Progenitor cell of endocrine pancreas (in vitro differentiated cells): ENCODE measurements at regions not wholly inside any gene's neighbourhood (a gene's known extent, or its start where the extent isn't known, plus 50 kb on each side); places are given as distances from the start of the nearest gene placed in this dataset.
"Not testable (repeated sequence)": the region's sequence is repeated elsewhere in the genome, so short reads cannot be mapped to it uniquely, and the experiment has no call there.

Source experiments
- DNase-seq: peaks from one replicate; pipeline ENCODE4 v3.0.0; 2021; ENCODE audit warnings: low spot score; ENCODE audit not compliant: unreplicated experiment
- H3K27ac Mint-ChIP-seq: 2 replicates; pipeline ENCODE4 v1.8.0; 2021; ENCODE audit warnings: mild to moderate bottlenecking, moderate library complexity, mixed read lengths
- H3K27me3 Mint-ChIP-seq: 2 replicates; pipeline ENCODE4 v1.8.0; 2021; ENCODE audit warnings: mixed read lengths
- H3K36me3 Mint-ChIP-seq: 2 replicates; pipeline ENCODE4 v1.8.0; 2022; ENCODE audit warnings: mixed read lengths; ENCODE audit not compliant: insufficient read depth
- H3K4me1 Mint-ChIP-seq: 2 replicates; pipeline ENCODE4 v1.8.0; 2021; ENCODE audit warnings: low read depth, mixed read lengths
- H3K4me3 Mint-ChIP-seq: 2 replicates; pipeline ENCODE4 v1.8.0; 2021; ENCODE audit warnings: low read depth, mild to moderate bottlenecking, moderate library complexity, mixed read lengths
- H3K9me3 Mint-ChIP-seq: 2 replicates; pipeline ENCODE4 v1.8.0; 2021; ENCODE audit warnings: low read depth, mixed read lengths
- CTCF ChIP-seq: fragments of 200-600 bp; sonication (generic); IDR thresholded peaks from one replicate; pipeline ENCODE4 v1.5.0; 2021; ENCODE audit warnings: antibody characterized with exemption, mild to moderate bottlenecking; ENCODE audit not compliant: unreplicated experiment

- H3K36me3 Mint-ChIP-seq, result no peaks in the 10 kb centered on the region
- H3K4me1 Mint-ChIP-seq, result no peaks in the 10 kb centered on the region
- H3K9me3 Mint-ChIP-seq, result no peaks in the 10 kb centered on the region
- H3K27me3 Mint-ChIP-seq, result no peaks in the 10 kb centered on the region
- H3K4me3 Mint-ChIP-seq, result no peak overlapping the region
- DNase-seq, result no peak
- H3K27ac Mint-ChIP-seq, result no peak overlapping the region
- no peak for TF ChIP-seq CTCF
Observed at GRCh38 chr3:177795216-177795615, 597.9 kb upstream of the TBL1XR1 start.

GRCh38 chr3:177795859-177796258 lies 598.6 kb upstream of the TBL1XR1 start:
- Mint-ChIP-seq H3K9me3 (no peaks in the 10 kb centered on the region), H3K4me3 (no peak overlapping the region), H3K4me1 (no peaks in the 10 kb centered on the region), H3K36me3 (no peaks in the 10 kb centered on the region), H3K27me3 (no peaks in the 10 kb centered on the region), H3K27ac (no peak overlapping the region)
- TF ChIP-seq CTCF, result no peak
- DNase-seq, result no peak

- H3K27ac Mint-ChIP-seq, DNase-seq, H3K9me3 Mint-ChIP-seq, H3K4me3 Mint-ChIP-seq, H3K36me3 Mint-ChIP-seq, H3K27me3 Mint-ChIP-seq: not testable (repeated sequence)
- H3K4me1 Mint-ChIP-seq, result peaks cover 10% of the 10 kb centered on the region
Observed at GRCh38 chr3:177800147-177800546, 602.9 kb upstream of the TBL1XR1 start.

- Mint-ChIP-seq H3K9me3 (no peaks in the 10 kb centered on the region), H3K27me3 (no peaks in the 10 kb centered on the region), H3K4me3 (no peak overlapping the region), H3K4me1 (peaks cover 10% of the 10 kb centered on the region), H3K27ac (no peak overlapping the region), H3K36me3 (no peaks in the 10 kb centered on the region)
- no peak for TF ChIP-seq CTCF
- DNase-seq, result no peak
Observed at GRCh38 chr3:177800561-177800960, 603.3 kb upstream of the TBL1XR1 start.

DNA sequence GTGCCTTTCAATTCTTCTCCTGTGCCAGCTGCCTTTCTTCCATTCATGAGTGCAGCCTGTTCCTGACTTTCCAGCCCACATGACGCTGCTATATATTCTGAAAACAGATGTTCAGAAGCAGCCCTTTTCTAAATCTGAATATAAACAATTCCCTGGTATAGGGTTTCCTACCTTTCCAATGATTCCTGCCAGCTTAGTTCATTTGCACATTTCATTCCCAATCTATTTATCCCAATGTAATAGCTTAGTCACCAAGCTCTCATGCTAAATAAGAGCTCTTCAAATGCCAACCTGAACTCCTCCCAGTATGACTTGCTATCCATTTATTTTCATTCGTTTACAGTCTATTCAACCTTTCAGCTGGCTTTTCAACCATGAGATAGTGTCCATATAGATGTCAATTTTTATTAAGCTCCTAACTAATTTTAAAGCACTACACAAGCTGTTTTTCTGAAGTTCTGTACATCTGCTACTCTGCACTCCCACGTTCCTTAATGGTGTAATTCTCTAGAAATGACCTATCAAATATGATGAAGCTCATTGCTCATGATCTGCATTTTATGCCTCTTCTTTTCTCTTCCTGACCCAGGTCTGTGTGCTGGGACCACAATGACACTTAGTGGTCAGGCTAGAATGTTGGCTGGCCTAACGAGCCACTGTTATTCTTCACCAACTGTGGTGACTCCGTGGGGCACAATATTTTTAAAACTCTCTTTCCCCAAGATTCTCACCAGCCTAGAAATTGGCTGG lies 605.0 kb upstream of the TBL1XR1 start:
- no peak for TF ChIP-seq CTCF
- Mint-ChIP-seq H3K9me3 (peaks cover 3% of the 10 kb centered on the region), H3K36me3 (no peaks in the 10 kb centered on the region), H3K27ac (no peak overlapping the region), H3K4me3 (no peak overlapping the region), H3K27me3 (no peaks in the 10 kb centered on the region), H3K4me1 (peaks cover 10% of the 10 kb centered on the region)
- no peak for DNase-seq

DNA sequence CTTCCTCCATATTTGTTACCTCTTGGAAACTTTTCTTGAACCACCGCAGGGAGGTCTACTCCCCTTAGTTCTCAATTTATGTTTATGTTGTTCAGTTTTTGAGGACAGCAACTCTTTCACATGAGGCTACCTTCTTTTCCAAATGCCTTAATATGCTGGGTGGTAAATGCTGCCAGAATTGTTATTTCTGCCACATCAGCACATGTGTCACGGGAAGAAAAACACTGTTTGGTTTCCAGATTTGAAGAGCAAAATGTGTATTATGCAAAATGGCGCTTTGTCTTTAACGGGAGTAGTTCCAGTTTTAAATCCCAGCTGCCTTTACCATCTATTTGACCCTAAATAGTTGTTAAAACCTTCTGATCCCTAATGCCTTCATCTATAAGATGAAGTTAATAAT lies 606.2 kb upstream of the TBL1XR1 start:
- Mint-ChIP-seq H3K27me3 (no peaks in the 10 kb centered on the region), H3K4me3 (no peak overlapping the region), H3K36me3 (no peaks in the 10 kb centered on the region), H3K4me1 (peaks cover 10% of the 10 kb centered on the region), H3K9me3 (peaks cover 3% of the 10 kb centered on the region), H3K27ac (no peak overlapping the region)
- TF ChIP-seq CTCF, result no peak
- no peak for DNase-seq
